CD4-positive, alpha-beta T cell treated with Interleukin-17A for 4 hours (primary cell): ENCODE measurements at regions not wholly inside any gene's neighbourhood (a gene's known extent, or its start where the extent isn't known, plus 50 kb on each side); places are given as distances from the start of the nearest gene placed in this dataset.

ENCODE experiments used
- DNase-seq: peaks from one replicate; pipeline ENCODE4 v3.0.0-alpha.2; 2020; ENCODE audit warnings: mixed read lengths

DNA sequence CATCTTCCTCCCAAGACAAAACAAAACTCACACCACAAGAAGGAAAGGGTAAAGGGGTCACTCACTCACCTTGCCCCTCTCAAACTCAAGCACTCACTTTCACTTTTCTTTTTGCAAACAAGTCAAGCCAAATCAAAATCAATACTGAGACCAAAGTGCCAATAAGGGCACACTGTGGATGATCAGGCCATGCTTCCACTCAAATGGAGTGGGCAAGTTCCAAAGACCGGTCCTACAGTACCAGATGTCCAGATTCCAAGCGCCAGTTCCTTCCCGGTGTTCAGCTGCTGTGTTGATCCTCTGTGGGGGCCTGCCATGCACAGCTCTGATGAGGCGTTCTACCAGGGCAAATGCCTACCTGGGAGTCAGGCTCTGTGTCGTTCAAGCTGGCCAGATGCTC lies 162.6 kb upstream of the GRIK2 start:
- no peak for DNase-seq

DNA sequence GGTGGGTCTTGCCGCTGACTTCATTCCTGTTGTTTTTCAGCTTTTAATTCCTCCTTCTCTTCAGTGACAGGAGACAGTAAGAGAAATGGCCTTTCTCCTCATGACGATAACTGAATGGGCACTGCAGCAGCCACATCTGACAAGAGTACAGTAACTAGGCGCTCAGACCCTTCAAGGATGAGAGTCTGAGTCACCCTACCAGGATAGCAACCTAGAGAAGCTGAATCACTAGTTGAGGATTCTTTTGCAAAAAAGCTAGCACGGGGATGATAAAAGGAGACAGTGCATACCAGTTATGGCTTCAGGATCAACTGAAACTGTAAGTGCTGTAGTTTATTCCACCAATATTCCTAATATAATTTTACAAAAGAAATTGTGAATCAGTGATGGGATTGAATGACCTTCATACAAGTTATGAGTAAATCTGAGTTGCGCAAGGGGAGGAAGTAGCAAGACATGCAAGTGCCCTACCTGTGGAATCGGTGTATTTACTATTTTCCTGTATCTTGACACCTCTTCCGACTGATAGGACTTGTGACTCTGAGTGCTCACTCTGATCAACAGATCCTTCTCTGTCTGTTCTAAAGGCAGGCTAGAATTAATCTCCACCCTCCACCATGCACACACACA lies 161.8 kb upstream of the GRIK2 start:
- DNase-seq: no peak

DNA sequence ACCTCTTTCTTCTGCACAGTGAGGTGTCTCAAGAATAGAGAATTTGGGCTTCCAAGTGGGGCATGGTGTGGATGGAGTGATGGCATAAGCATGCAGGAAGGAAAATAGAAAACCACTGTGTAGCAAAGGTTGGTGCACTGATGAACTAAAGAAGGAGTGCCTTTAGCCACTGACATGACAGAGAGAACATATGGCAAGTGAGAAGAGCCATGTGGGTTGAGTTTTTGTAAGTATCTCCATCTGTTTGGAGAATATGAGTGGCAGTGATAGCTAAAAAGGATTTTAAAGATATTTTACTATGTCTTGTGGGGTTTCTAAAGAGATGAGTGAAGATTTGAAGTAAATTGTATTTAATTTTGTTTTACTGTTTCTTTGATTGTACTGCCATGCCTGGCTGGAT lies 160.5 kb upstream of the GRIK2 start:
- DNase-seq: no peak

DNA sequence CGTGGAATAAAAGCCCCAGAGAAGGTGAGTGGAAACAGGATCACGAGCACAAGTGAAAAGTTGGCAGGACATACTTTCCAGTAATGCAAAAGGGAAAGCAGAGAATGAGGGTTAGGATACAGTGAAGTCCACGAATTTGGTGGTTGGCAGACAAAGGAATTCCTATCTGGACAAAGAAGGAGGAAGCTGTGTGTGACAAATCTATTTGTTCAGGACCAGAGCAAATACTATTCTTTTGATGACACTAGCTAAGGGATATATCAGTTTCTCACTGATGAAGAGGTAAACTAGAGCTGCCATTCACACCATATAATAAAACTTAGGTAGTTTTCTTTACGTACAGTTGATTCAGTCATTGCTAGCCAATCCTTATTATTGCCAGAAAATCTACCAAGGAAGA lies 156.8 kb upstream of the GRIK2 start:
- no peak for DNase-seq

DNA sequence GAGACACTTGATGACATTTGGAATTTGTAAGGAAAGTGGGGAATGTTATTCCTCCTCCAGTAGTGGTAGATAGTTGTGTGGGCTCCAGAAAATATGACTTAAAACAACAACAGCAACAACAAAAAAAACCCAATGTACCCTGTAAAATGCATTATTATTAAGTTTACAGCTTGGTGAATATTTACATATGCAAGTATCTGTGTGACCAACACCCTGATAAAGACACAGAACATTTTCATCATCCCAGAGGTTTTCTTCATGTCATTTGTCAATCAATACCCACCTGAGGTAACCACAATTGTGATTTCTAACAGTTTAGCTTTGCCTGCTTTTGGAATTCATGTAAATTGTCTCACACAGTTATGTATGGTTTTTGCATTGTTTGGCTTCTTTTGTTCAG lies 152.1 kb upstream of the GRIK2 start:
- no peak for DNase-seq

DNA sequence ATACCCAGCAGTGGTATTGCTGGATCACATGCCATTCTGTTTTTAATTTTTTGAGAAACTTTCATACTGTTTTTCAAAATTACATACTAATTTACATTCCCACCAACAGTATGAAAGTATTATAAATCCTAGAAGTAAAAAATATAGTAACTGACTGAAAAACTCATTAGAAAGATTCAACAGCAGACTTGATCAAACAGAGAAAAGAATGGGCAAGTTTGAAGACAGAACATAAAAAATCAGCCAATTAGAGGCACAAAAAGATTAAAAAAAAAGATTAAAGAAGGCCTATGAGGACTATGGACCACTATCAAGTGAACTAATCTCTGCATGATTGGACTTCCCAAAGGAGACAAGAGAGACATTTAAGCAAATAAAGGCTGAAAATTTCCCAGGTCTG lies 144.0 kb upstream of the GRIK2 start:
- no peak for DNase-seq

DNA sequence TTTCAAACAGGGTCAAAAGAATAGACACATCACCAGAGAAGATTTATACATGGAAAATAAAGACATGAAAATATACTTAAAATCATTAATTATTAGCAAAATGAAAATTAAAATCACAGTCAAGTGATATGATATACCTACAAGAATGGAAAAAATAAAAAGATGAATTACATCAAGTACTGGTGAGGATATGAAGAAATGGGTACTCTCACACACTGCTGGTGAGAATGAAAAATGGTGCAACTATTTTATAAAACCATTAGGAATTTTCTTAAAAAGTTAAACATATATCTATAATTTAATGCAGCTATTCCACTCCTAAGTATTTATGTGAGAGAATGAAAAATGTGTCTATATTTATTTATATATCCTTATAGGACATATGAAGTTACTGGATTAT lies 136.3 kb upstream of the GRIK2 start:
- no peak for DNase-seq

DNA sequence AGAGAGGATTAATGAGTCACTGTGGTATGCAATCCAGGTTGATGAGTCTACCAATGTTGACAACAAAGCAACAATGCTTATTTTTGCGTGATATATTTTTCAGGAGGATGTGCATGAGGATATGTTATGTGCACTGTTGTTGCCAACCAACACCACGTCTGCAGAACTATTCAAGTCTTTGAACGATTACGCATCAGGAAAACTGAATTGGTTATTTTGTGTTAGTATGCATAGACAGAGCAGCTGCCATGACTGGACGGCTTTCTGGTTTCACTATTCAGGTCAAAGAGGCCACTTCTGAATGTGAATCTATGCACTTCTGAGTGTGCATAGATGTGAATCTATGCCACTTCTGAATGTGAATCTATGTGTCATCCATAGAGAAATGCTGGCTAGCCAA lies 134.0 kb upstream of the GRIK2 start:
- DNase-seq: no peak

DNA sequence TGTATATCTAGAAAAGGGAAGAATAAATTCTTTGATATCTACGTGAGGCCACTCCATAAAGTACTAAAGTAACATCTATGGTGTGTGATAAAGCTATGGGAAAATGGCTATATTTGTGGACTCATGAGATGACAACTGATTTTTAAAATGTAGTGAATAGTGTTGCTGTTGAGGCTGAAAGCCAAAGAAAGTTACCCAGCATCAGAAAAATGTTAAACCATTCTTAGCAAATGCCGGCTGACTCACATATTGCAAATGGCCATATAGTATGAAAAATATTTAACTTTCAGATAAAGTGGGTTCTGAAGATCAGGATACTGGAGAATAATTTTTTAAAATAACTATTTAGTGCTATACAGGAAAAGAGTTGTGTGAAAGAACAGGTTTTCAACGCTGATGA lies 129.9 kb upstream of the GRIK2 start:
- no peak for DNase-seq

DNA sequence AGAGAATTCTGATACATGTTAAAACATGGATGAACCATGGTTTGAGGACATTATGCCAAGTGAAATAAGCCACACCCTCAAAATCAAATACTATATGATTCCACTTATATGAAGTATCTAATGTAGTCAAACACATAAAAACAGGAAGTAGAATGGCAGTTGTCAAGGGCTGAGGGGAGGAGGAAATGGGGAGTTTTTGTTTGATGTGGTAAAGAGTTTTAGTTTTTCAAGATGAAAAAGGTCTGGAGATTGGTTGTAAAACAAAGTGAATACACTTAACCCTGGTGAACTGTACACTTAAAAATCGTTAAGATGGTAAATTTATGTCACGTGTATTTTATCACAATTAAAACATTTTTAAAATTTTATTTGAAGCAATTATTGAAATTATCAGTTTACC lies 127.4 kb upstream of the GRIK2 start:
- no peak for DNase-seq

DNA sequence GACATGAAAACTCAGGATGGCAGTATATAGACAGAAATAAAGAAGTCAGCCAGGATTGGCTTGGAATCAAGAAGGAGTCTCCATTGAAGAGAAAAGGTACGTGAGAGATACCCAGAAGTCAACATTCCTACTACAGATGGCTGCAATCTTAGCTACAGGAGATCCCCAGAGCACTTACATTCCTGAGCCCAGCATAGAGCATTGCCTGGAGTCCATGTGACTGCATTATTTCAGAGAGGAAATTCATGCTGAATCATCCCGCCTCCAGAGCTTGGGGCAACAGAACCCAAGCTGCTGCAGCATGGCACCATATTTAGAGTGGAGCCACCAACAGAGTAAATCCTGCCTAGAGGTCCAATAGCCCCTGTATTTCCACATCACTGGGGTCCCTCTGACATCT lies 125.0 kb upstream of the GRIK2 start:
- DNase-seq: no peak

DNA sequence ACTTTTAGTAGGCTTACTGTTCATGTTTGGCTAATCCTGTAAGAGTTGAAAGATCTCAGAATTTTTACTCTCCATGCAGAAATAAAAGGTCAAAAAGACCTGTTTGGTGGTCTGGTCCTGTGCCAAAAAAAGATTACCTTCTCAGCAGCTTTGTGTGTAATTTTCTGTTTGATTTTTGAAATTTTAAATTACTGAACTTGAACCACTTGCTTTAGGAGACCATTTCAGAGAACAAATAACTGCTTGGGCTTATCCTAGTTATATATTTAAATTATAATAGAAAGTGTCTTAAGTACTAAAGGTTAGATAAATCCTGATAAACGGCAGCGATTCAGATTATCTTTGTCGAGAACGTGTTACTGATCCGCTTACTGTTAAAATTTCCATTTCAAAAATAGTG lies 118.3 kb upstream of the GRIK2 start:
- DNase-seq: no peak

DNA sequence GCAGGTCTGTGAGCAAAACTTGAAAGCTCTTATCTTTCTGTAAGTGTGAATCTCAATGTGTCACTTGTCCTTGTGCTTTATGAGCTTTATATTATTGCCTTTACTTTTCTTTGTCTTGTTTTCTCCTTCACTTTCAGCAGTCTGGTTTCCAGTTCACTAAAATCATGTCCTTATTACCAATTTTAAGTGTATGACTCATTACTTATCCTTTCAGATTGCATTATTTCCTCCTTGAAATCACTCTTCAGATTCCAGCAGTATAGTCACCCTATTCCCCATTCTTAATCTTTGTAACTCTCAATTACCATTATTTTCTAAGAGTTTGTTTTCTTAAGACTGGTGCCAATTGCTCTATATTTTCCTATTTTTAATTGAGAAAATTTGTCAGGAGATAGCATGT lies 117.4 kb upstream of the GRIK2 start:
- no peak for DNase-seq

DNA sequence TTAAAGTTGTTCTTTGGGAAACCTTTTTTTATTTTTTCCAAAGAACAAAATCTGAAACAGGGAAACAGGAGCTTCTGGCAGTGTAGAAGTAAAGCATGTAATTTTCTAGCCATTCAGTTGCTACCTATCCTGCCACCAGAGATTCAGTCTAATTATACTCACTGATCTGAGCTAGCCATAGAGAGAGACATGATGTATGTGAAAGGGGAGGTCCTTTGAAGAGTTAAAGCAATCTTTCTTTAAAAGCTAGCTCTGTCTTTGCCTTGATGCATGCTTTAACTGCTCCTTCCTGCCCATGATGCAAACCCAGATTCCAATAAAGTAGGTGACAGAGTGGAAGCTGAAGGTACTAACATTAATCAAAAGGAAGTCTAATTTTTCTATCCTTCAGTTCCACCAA lies 114.1 kb upstream of the GRIK2 start:
- no peak for DNase-seq

DNA sequence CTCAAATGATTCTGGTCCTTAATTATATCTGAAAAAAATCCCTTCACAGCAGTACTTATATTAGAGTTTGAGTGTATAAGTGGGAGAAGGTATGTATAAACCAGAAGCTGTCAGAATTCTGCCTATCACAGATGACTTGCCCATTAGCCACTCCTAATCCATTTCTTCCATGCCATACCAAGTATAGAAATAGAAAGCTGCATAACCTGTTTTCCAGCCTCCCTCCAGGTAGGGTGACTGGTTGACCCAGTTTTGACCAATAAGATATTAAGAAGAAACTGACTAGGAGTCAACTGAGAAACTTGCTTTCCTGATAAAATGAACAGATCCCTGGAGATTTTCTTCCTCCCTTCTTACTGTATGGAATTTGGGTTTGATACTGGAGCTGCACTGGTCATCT lies 112.2 kb upstream of the GRIK2 start:
- DNase-seq: no peak

DNA sequence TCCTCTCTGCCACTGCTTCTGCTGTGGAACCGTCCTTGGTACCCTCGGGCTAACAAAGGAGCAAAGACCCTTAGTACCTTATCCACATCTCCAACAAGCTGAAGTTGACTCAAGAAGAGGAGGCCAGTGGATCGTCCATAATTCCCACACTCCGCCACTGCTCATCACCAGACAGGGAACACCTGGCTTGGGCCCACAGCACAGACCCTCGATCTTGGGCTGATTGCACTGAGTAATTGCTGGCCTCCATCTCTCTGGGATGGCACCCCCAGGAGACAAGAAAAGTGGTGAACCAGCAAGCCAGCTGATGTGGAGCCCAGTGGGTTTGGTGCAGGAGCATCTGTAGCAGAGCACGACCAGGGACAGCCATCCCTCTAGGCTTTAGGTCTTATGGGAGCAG lies 109.4 kb upstream of the GRIK2 start:
- DNase-seq: no peak

DNA sequence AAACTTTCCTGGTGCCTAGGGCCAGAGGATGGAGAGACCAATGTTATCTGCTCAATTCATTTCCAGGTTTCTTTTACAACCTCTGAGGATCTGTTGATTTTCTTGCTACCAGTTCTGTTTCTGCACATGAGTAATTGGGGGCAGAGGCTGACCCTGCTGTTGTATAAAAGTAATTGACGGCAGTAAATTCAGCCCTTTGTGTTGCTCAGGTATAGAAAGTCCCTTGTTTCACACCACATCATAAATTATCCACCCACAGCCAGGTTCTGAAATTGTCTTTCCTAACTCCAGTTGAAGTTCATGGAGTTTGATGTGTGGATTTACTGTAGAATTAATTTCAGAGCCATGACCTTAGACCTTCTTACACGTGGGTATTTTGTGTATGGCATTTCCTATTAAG lies 107.4 kb upstream of the GRIK2 start:
- no peak for DNase-seq

DNA sequence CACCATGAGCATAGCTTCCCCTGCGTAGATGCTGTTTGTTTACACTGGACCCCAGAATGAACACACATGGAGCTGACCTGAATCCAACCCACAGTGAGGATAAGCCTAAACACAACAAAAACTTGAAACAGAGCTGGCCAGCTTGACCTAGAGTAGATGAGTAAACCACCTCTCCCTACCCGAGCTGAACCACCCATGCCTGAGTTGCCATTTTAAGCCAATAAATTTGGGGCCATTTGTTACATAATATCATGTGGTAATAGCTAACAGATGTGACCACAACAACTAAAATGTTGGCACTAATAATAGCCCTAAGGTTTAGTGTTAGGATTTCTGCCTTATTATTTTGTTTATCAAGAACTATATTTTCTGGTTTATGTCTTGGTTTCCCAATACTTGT lies 103.2 kb upstream of the GRIK2 start:
- no peak for DNase-seq

DNA sequence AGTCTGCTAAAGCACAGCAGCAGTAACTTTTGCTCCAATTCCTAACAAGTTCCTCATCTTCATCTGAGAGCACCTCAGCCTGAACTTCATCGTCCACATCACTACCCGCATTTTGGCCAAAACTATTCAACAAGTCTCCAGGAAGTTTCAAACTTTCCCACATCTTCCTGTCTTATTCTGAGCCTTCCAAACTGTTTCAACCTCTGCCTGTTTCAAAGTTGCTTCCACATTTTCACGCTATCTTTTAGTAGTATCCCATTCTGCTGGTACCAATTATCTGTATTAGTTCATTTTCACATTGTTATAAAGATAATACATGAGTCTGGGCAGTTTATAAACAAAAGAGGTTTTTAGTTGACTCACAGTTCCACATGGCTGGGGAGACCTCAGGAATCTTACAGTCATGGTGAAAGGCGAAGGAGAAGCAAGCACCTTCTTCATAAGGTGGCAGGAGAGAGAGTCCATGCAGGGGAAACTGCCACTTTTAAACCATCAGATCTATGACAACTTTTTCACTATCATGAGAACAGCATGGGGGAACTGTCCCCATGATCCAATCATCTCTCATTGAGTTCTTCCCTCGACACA lies 99.4 kb upstream of the GRIK2 start:
- DNase-seq: no peak

DNA sequence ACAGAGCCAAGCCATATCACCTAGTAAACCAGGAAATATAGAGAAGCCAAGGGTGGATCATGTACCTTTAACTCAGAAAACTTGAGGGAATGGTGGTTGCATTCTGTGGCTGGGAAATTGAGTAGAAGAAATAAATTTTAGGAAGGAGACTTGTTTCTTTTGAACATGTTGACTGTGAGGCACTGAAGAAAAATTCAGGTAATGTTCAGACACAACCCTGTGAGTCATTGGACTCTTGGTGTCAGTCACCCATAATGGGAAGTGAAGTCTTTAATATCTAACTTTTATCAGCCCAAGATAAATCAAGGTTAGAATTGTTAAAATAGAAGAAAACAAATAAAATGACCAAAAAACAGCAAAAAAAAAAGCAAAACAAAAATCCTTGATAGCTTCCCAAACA lies 98.8 kb upstream of the GRIK2 start:
- DNase-seq: no peak

DNA sequence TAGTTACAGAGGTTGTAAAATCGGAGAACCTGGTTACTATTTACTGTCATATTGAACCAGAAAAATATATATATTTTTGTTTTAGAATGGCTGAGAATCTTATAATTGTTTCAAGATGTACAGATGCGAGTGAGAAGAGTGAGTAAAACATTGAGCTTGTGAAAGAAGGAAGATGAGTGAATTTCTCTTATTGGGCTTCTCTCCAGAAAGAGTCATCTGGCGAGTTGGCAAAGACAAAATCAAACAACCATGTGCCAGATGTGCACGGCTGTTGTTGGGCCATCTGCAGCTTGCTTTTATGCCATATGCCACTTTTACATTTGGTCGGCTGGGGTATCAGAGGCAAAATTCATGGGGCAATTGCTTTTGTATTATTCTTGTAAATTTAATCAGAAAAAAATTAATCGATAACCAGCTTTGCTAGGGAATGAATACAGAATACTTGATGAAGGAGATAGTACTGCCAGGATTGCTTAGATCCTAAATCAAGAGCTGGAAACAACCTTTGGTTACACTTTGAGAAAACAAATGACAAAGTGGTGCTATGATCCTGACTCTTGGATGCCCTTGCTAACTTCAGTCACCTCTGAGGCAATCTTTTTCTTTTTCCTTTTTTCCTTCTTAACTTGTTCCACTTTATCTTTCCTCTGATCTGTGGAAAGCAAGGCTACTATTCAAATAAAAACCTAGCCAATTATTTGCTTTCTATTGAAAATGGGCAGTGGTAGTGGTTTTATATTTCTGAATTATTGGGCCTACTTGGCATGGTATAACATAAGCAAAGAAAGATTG lies 97.1 kb upstream of the GRIK2 start:
- no peak for DNase-seq

DNA sequence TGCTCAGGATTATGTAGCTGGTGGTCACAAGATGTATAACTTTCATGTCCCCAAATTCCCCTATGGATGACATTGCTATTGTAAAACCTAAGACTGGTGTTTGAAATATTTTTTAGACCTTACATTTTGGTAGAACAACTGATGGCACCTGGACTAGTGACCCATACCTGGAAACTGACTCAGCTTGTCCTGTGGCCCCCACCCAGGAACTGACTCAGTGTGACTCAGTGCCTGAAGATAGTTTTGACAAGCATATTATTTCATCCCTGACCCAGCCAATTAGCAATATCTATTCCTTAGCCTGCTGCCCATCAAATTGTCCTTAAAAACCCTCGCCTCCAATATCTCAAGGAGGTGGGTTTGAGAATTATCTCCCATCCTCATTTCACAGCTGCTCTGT lies 90.9 kb upstream of the GRIK2 start:
- no peak for DNase-seq

DNA sequence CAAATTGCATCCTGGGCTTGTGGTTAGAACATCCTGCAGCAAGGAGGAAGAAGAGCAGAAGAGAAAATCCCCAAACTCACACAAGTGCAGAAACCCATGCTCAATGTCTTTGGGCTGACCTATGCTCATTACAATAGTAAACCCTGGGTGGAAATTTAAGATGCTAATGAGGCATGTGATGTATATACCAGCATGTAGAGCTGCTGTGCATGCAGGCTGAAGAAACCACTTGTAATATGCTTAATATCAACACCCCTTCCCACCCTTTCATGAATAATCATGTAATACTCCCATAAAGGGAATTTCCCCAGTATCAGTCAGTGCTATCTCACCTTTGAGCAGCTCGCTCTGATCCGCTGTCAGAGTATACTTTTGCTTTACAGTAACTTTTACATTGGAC lies 90.0 kb upstream of the GRIK2 start:
- DNase-seq: no peak

DNA sequence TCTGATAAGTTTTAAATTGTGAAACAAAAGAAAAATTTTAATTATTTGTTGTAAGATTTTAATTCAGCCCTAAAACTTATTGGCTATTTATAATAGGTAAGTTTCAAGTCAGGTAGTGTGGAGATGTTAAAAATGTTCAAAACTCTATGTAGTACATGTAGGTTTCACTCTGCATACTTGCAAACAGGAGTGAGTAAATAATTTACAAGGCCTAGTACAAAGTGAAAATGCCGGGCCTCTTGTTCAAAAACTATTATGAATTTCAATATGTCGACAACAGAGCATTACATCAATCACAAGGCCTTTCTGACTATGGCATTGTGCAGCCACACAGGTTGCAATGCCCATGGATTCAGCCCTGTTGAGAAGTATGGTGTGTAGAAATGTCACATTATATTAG lies 80.9 kb upstream of the GRIK2 start:
- no peak for DNase-seq

DNA sequence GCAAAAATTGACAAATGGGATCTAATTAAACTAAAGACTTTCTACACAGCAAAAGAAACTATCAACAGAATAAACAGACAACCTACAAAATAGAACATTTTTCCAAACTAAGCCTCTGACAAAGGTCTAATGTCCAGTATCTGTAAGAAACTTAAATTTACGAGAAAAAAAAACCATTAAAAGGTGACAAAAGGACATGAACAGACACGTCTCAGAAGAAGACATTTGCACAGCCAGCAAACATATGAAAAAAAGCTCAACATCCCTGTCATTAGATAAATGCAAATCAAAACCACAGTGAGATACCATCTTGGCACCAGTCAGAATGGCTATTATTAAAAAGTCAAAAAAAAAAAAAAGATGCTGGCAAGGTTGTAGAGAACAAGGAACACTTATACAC lies 70.6 kb upstream of the GRIK2 start:
- no peak for DNase-seq
